HG03108 (cell line): ENCODE measurements at regions not wholly inside any gene's neighbourhood (a gene's known extent, or its start where the extent isn't known, plus 50 kb on each side); places are given as distances from the start of the nearest gene placed in this dataset.

ENCODE experiments used
- ATAC-seq: cut with Tn5 transposase; IDR thresholded peaks from one replicate; pipeline ENCODE4 v1.9.1; 2021; ENCODE audit warnings: moderate library complexity; ENCODE audit not compliant: unreplicated experiment

DNA sequence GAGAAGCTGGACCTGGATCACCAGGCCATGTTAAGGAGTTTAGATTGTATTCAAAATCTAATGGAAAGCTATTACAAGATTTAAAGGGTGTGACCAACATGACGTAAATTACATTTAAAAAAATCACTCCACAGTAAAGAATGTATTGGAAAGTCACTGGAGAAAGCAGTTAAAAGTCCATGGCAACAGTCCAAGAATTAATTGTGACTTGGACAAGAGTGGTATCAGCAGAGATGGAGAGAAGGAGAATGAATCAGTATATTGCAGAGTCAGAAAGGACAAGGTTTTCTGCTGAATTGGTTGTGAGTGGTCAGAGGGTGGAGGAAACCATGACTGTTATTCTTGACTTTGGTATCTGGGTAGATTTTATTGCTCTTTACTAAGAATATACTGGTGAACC, 535.1 kb upstream of the SLITRK1 start:
- no peak for ATAC-seq

DNA sequence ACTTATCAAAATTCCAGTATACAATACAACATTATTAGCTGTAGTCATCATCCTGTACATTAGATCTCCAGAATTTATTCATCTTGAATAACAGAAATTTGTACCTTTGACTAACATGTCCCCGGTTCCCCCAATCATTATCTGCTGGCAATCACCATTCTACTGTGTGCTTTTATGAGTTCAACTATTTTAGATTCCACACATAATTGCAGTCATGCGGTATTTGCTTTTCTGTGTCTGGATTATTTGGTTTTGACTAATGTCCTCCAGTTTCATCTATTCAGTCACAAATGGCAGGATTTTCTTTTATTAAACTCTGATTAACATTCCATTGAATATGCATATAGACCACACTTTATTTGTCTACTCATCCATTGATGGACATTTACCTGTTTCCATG, 530.7 kb upstream of the SLITRK1 start:
- ATAC-seq: no peak

- no peak for ATAC-seq
These were observed 523.0 kb upstream of the SLITRK1 start for GRCh38 chr13:84405286-84405685.

DNA sequence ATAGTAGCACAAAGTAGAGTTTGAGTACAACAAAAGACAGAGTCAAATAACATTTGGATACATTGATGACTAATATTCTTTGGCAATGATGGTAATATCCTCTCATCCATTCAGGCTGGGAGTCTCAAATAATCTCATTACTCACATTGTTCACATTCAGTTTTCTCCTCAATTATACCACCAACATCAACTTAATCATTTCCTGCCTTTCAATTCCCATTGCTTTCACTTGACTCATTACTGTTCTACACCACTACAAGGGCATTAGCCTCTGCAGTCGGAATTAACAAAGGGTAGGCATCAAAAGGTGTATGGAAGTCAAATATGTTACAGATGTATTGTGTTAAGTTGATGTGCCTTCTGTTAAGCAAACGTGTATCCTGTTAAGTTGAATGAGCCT, 518.4 kb upstream of the SLITRK1 start:
- ATAC-seq: no peak

GRCh38 chr13:84399320-84400085, 517.2 kb upstream of the SLITRK1 start:
- ATAC-seq: no peak

GRCh38 chr13:84393981-84394625, 511.8 kb upstream of the SLITRK1 start:
- ATAC-seq: no peak

DNA sequence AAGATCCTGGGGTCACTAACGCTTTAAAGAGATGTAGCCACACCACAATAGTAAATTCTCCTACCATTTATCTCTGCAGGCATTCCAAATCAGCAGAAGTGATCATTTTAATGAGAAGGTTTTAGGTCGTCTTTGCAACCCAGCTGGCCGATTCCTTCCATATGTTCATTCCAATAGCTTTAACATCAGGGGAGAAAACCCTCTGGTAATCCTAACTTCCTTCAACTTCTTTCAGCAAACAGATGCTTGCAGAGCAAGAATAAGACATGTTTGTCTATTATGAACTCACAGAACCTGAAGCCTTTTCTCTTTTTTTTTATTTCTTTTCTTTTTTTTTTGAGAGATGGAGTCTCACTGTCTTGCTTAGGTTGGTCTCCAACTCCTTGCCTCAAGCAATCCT, 498.6 kb upstream of the SLITRK1 start:
- ATAC-seq: no peak

GRCh38 chr13:84377106-84377505, 494.8 kb upstream of the SLITRK1 start:
- ATAC-seq: no peak

GRCh38 chr13:84366506-84366905, 484.2 kb upstream of the SLITRK1 start:
- ATAC-seq: no peak

GRCh38 chr13:84362777-84363176, 480.5 kb upstream of the SLITRK1 start:
- no peak for ATAC-seq

- ATAC-seq: no peak
These were observed 478.5 kb upstream of the SLITRK1 start for GRCh38 chr13:84360822-84361221.

GRCh38 chr13:84358601-84359000, 476.3 kb upstream of the SLITRK1 start:
- no peak for ATAC-seq

DNA sequence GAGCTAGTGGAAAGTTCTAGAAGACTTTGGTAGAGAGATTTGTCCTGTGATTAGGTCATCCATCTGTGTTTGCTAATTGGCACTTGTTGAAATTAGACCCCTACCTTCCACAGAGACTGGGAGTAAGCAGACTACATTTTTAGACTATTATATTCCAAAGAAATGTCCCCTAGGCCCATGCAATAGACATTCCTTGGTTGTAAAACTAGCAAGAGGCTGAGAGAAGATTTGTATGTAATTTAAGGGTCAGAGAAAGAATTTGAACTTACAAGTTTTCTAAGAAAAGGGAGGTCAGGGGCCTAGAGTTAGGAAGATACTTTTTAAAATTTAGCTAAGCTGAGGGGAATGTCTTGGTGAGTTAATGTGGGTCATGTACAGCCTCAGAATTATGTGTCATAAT, 470.7 kb upstream of the SLITRK1 start:
- no peak for ATAC-seq

- ATAC-seq: no peak
These were observed 457.2 kb upstream of the SLITRK1 start for GRCh38 chr13:84339456-84339855.

- ATAC-seq: no peak
These were observed 450.1 kb upstream of the SLITRK1 start for GRCh38 chr13:84332346-84332745.

DNA sequence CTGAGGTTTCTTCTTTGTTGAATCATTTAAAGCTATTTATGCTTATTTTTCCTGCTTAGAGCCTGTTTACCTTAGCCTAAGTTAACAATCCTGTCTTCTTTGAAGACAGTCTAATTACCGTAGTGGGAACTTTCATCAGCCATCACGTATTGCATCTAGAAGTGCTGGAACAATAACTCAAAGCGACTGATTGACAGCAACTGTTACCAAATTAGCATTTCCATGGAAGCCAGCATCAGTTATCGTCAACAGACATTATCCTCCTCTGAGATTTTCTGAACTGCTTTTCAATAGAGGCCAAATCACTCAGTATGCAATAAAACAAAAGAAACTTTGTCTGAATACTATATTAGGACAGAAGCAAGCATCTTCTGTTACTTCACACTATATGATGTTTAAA, 433.3 kb upstream of the SLITRK1 start:
- ATAC-seq: no peak

DNA sequence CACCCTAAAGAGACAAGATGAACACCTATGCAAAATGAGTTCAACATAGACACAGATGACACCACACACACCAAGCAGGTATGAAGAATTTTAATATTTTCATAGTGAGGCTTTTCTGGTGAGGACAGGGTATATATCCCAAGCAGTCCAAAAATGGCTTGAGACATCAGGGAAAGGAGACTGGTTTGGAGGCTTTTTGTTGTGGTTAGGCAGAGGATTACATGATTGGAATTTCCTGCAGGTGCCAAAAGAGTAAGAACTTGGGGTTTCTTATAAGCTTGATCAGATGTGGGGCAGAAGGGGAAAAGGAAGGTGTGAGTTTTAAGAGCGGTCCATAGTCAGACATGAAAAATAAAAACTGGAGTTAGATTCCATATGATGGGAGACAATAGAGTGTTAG, 420.8 kb upstream of the SLITRK1 start:
- no peak for ATAC-seq

GRCh38 chr13:84297251-84297650, 415.0 kb upstream of the SLITRK1 start:
- ATAC-seq: no peak

- no peak for ATAC-seq
These were observed 414.1 kb upstream of the SLITRK1 start for GRCh38 chr13:84296401-84296800.

GRCh38 chr13:84294576-84294975, 412.3 kb upstream of the SLITRK1 start:
- ATAC-seq: no peak

GRCh38 chr13:84290386-84290785, 408.1 kb upstream of the SLITRK1 start:
- no peak for ATAC-seq

DNA sequence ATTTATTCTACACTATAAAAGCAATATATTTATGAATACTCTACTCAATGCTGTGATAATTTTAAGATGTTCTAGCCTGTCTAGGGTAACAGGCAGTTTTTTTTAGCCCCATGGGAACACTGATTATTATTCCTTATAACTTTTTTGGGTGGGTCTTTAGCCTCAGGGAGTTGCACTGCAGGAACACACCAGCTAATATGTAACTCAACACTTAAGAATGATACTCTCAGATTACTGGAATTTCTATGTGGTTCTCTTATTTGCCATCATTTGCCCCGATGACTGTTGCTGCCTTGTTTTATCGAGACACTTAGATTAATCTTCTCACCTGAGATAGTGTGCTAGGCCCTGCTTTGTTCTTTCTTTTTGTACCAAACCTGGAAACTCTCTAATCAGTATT, 396.9 kb upstream of the SLITRK1 start:
- no peak for ATAC-seq
